H1 (cell line): ENCODE measurements at regions not wholly inside any gene's neighbourhood (a gene's known extent, or its start where the extent isn't known, plus 50 kb on each side); places are given as distances from the start of the nearest gene placed in this dataset.

Source experiments
- CTCF ChIA-PET: fragments of 300-600 bp; sonication (Branson Sonifier 250); formaldehyde crosslinking; loops from one replicate; lab custom pipeline; 2021; ENCODE audit not compliant: partially characterized antibody; lab: Charles Lee
- POLR2A ChIA-PET: fragments of 300-600 bp; sonication (Branson Sonifier 250); formaldehyde crosslinking; loops from one replicate; lab custom pipeline; 2021; ENCODE audit warnings: inconsistent platforms; ENCODE audit not compliant: partially characterized antibody; lab: Charles Lee
- DNase-seq, 2 experiments: peaks; one replicate each; pipeline versions ENCODE4 v3.0.0 to v3.0.0-alpha.2; 2010 to 2022; ENCODE audit warnings: low spot score in 2 of 2, low read depth in 1 of 2, mixed read lengths in 1 of 2
- FAIRE-seq: peaks from 2 replicates; lab custom pipeline; 2011; peaks lifted over from hg19 to GRCh38; lab: Jason Lieb, UNC
- H2AFZ ChIP-seq: 2 replicates; pipeline ENCODE4 v1.8.1; 2012; ENCODE audit warnings: low read length, inconsistent platforms
- H2AK5ac ChIP-seq: 2 replicates; pipeline ENCODE4 v1.6.1; 2013; ENCODE audit warnings: low read depth, low read length
- H2BK120ac ChIP-seq: replicated peaks from 2 replicates; pipeline ENCODE3; 2013; ENCODE audit warnings: low read depth, low read length, inconsistent platforms
- H2BK12ac ChIP-seq: 2 replicates; pipeline ENCODE4 v1.6.1; 2013; ENCODE audit warnings: low read depth, low read length
- H2BK15ac ChIP-seq: 2 replicates; pipeline ENCODE4 v1.6.1; 2013; ENCODE audit warnings: low read length
- H2BK20ac ChIP-seq: 2 replicates; pipeline ENCODE4 v1.6.1; 2013; ENCODE audit warnings: low read length
- H2BK5ac ChIP-seq: 2 replicates; pipeline ENCODE4 v1.6.1; 2013; ENCODE audit warnings: low read depth, low read length
- H3K14ac ChIP-seq: 2 replicates; pipeline ENCODE4 v1.6.1; 2013; ENCODE audit warnings: inconsistent platforms; ENCODE audit not compliant: insufficient read length
- H3K18ac ChIP-seq: 2 replicates; pipeline ENCODE4 v1.6.1; 2013; ENCODE audit warnings: low read length; ENCODE audit errors: extremely low read depth
- H3K23ac ChIP-seq: 2 replicates; pipeline ENCODE4 v1.6.1; 2013; ENCODE audit warnings: inconsistent platforms; ENCODE audit not compliant: insufficient read length
- H3K23me2 ChIP-seq: 2 replicates; pipeline ENCODE4 v1.6.1; 2013; ENCODE audit warnings: low read depth, low read length
- H3K27ac ChIP-seq: 2 replicates; pipeline ENCODE4 v1.6.1; 2011; ENCODE audit warnings: low read depth, low read length, inconsistent platforms
- H3K27me3 ChIP-seq, 4 experiments: replicated peaks in 1 of 4; 1 replicate in 1 of 4; 2 replicates in 3 of 4; pipeline versions ENCODE4 v1.6.1 to v1.8.1; 2011 to 2013; ENCODE audit warnings: low read length in 3 of 4, mild to moderate bottlenecking in 3 of 4, inconsistent platforms in 2 of 4, mixed read lengths in 2 of 4, moderate library complexity in 1 of 4; ENCODE audit not compliant: control insufficient read depth in 3 of 4, insufficient read depth in 3 of 4; ENCODE audit errors: extremely low read depth in 1 of 4
- H3K36me3 ChIP-seq, 4 experiments: 2 replicates each; pipeline versions ENCODE4 v1.6.1 to v1.8.1; 2011 to 2013; ENCODE audit warnings: mild to moderate bottlenecking in 4 of 4, low read length in 3 of 4, moderate library complexity in 2 of 4, control low read depth in 1 of 4, inconsistent platforms in 1 of 4; ENCODE audit not compliant: insufficient read depth in 4 of 4, control insufficient read depth in 2 of 4
- H3K4ac ChIP-seq: replicated peaks from 2 replicates; pipeline ENCODE3; 2013; ENCODE audit warnings: low read length, low read depth, mixed read lengths, inconsistent platforms; ENCODE audit not compliant: insufficient read length
- H3K4me1 ChIP-seq, 4 experiments: replicated peaks in 1 of 4; 1 replicate in 1 of 4; 2 replicates in 3 of 4; pipeline versions ENCODE4 v1.6.1 to v1.8.1; 2011 to 2013; ENCODE audit warnings: low read length in 3 of 4, inconsistent platforms in 2 of 4, mixed read lengths in 1 of 4; ENCODE audit not compliant: insufficient read depth in 4 of 4, control insufficient read depth in 3 of 4
- H3K4me2 ChIP-seq, 2 experiments: 2 replicates each; pipeline versions ENCODE4 v1.6.1 to v1.8.1; 2011 to 2013; ENCODE audit warnings: low read depth in 2 of 2, low read length in 2 of 2, control low read depth in 1 of 2, inconsistent platforms in 1 of 2, mild to moderate bottlenecking in 1 of 2; ENCODE audit not compliant: insufficient read depth in 1 of 2
- H3K4me3 ChIP-seq, 4 experiments: fragments of 200-600, 300-600 bp in 1 of 4; sonication (generic), shearing (Covaris generic), sonication (Bioruptor Twin) in 1 of 4; 2 replicates each; pipeline versions ENCODE4 v1.5.1 to v1.8.1; 2011 to 2016; ENCODE audit warnings: low read length in 4 of 4, low read depth in 3 of 4, control low read depth in 2 of 4, inconsistent platforms in 2 of 4, mild to moderate bottlenecking in 2 of 4, mixed read lengths in 1 of 4, moderate library complexity in 1 of 4; ENCODE audit not compliant: insufficient read depth in 2 of 4; ENCODE audit errors: extremely low read depth in 1 of 4
- H3K56ac ChIP-seq: replicated peaks from 2 replicates; pipeline ENCODE3; 2013; ENCODE audit warnings: low read depth, mild to moderate bottlenecking, mixed read lengths, low read length, inconsistent platforms; ENCODE audit not compliant: insufficient read length
- H3K79me1 ChIP-seq: 2 replicates; pipeline ENCODE4 v1.6.1; 2013; ENCODE audit warnings: low read depth, low read length, control low read depth
- H3K79me2 ChIP-seq, 2 experiments: 2 replicates each; pipeline versions ENCODE4 v1.6.1 to v1.8.1; 2012 to 2013; ENCODE audit warnings: low read length in 2 of 2, mild to moderate bottlenecking in 2 of 2, inconsistent platforms in 1 of 2; ENCODE audit not compliant: insufficient read depth in 2 of 2, control insufficient read depth in 1 of 2
- H3K9ac ChIP-seq, 4 experiments: replicated peaks in 1 of 4; 1 replicate in 1 of 4; 2 replicates in 3 of 4; pipeline versions ENCODE4 v1.6.1 to v1.8.1; 2011 to 2013; ENCODE audit warnings: low read depth in 3 of 4, low read length in 3 of 4, control low read depth in 2 of 4, mild to moderate bottlenecking in 2 of 4, moderate library complexity in 2 of 4, inconsistent platforms in 1 of 4; ENCODE audit errors: extremely low read depth in 1 of 4
- H3K9me3 ChIP-seq, 2 experiments: 2 replicates each; pipeline versions ENCODE4 v1.6.1 to v1.8.1; 2012 to 2013; ENCODE audit warnings: mild to moderate bottlenecking in 2 of 2, moderate library complexity in 2 of 2, control low read depth in 1 of 2, inconsistent platforms in 1 of 2, low read depth in 1 of 2, low read length in 1 of 2, mixed read lengths in 1 of 2; ENCODE audit not compliant: insufficient read depth in 2 of 2
- H4K20me1 ChIP-seq, 2 experiments: replicated peaks in 1 of 2; 2 replicates each; pipeline versions ENCODE3 to v1.8.1; 2011 to 2013; ENCODE audit warnings: inconsistent platforms in 2 of 2, low read length in 2 of 2, mild to moderate bottlenecking in 1 of 2; ENCODE audit not compliant: insufficient read depth in 2 of 2, control insufficient read depth in 1 of 2
- H4K5ac ChIP-seq: 2 replicates; pipeline ENCODE4 v1.6.1; 2013; ENCODE audit warnings: low read length, low read depth, mixed read lengths, inconsistent platforms; ENCODE audit not compliant: insufficient read length
- H4K8ac ChIP-seq: 2 replicates; pipeline ENCODE4 v1.8.0; 2013; ENCODE audit warnings: mild to moderate bottlenecking, moderate library complexity, low read length, inconsistent platforms; ENCODE audit not compliant: insufficient read depth; ENCODE audit errors: extremely low read depth
- H4K91ac ChIP-seq: replicated peaks from 2 replicates; pipeline ENCODE3; 2013; ENCODE audit warnings: low read length, mixed read lengths, inconsistent platforms; ENCODE audit not compliant: insufficient read length
- CREB1 ChIP-seq: IDR thresholded peaks from 2 replicates; pipeline ENCODE4 v1.6.1; 2012; ENCODE audit warnings: inconsistent platforms
- FOSL1 ChIP-seq: IDR thresholded peaks from 2 replicates; pipeline ENCODE4 v1.6.1; 2011; ENCODE audit warnings: mild to moderate bottlenecking, low read depth, low read length, moderate library complexity; ENCODE audit not compliant: insufficient read depth
- JUND ChIP-seq: IDR thresholded peaks from 2 replicates; pipeline ENCODE4 v1.6.1; 2011; ENCODE audit warnings: mild to moderate bottlenecking, improper control_type of control experiment, low read length
- KDM4A ChIP-seq: IDR thresholded peaks from one replicate; pipeline ENCODE4 v1.7.1; 2012; ENCODE audit warnings: low read depth, mild to moderate bottlenecking, moderate library complexity, low read length, inconsistent platforms; ENCODE audit not compliant: severe bottlenecking
- MAX ChIP-seq: IDR thresholded peaks from 2 replicates; pipeline ENCODE4 v1.6.1; 2012; ENCODE audit warnings: inconsistent platforms
- NANOG ChIP-seq: IDR thresholded peaks from 2 replicates; pipeline ENCODE4 v1.6.1; 2011; ENCODE audit warnings: low read length, low read depth, mild to moderate bottlenecking, inconsistent platforms; ENCODE audit not compliant: insufficient read depth, poor library complexity, severe bottlenecking
- RAD21 ChIP-seq, 2 experiments: IDR thresholded peaks in 1 of 2; conservative IDR thresholded peaks in 1 of 2; 2 replicates each; pipeline ENCODE4 v1.6.1; 2011; ENCODE audit warnings: low read depth in 2 of 2, low read length in 2 of 2, improper control_type of control experiment in 1 of 2, inconsistent platforms in 1 of 2, mild to moderate bottlenecking in 1 of 2, moderate library complexity in 1 of 2
- RFX5 ChIP-seq: IDR thresholded peaks from 2 replicates; pipeline ENCODE4 v1.6.1; 2011; ENCODE audit warnings: low read depth, low read length, improper control_type of control experiment, borderline replicate concordance
- SP4 ChIP-seq: IDR thresholded peaks from 2 replicates; pipeline ENCODE4 v1.6.1; 2012; ENCODE audit warnings: low read length, inconsistent platforms
- TAF1 ChIP-seq: IDR thresholded peaks from 2 replicates; pipeline ENCODE4 v1.6.1; 2011; ENCODE audit warnings: mild to moderate bottlenecking, low read depth, low read length
- TEAD4 ChIP-seq: IDR thresholded peaks from 2 replicates; pipeline ENCODE4 v1.6.1; 2012; ENCODE audit warnings: low read depth, low read length, inconsistent platforms, mixed read lengths
- WGBS, 2 experiments: shearing (Covaris generic) in 1 of 2; methylation state at CpG; one replicate each; pipeline versions ENCODE4 v1.1.6 to v1.1.7; 2013 to 2015; ENCODE audit warnings: low lambda C conversion rate in 2 of 2, mixed read lengths in 2 of 2, inconsistent platforms in 1 of 2, low coverage in 1 of 2, missing lambda C conversion rate in 1 of 2; ENCODE audit not compliant: insufficient replicate concordance in 2 of 2, insufficient coverage in 1 of 2, insufficient read length in 1 of 2; ENCODE audit errors: extremely low coverage in 1 of 2, missing lambda C conversion rate in 1 of 2; 5-methylcytosine and 5-hydroxymethylcytosine counted together

GRCh38 chr3:99543796-99544195 lies 94.6 kb upstream of the COL8A1 start:
- ChIA-PET POLR2A (no interaction called here), CTCF (interaction anchor here (1.8 kb wide), 1 partner anchor 9 kb away, joined by 5 read pairs; no protein-coding TSS in a partner anchor)
- H2AFZ ChIP-seq: no peak overlapping the region
- no peak overlapping the region for H3K14ac ChIP-seq
- H3K36me3 ChIP-seq: no peaks in the 10 kb centered on the region
- H4K91ac ChIP-seq: no peak overlapping the region
- DNase-seq (no peak), FAIRE-seq (no peak)
- no peak overlapping the region for H2BK20ac ChIP-seq
- no peaks in the 10 kb centered on the region for H3K27me3 ChIP-seq
- no peak overlapping the region for H2BK120ac ChIP-seq
- no peak overlapping the region for H4K8ac ChIP-seq
- H3K4me2 ChIP-seq: no peak overlapping the region
- no peak overlapping the region for H3K4me3 ChIP-seq
- no peak overlapping the region for H3K23ac ChIP-seq
- 0% methylated on average over 1 of the region's 1 CpG; no CpG with 5 or more reads in 1 of the 2 experiments for WGBS, 2 experiments
- H3K79me1 ChIP-seq: no peaks in the 10 kb centered on the region
- H2BK5ac ChIP-seq: no peak overlapping the region
- H3K18ac ChIP-seq: no peak overlapping the region
- no peak overlapping the region for H4K5ac ChIP-seq
- H2BK15ac ChIP-seq: no peak overlapping the region
- H3K9ac ChIP-seq: no peak overlapping the region
- H2AK5ac ChIP-seq: no peak overlapping the region
- no peaks in the 10 kb centered on the region for H3K79me2 ChIP-seq
- no peak overlapping the region for H3K27ac ChIP-seq
- no peaks in the 10 kb centered on the region for H3K23me2 ChIP-seq
- no peak overlapping the region for H3K4ac ChIP-seq
- H3K4me1 ChIP-seq: no peaks in the 10 kb centered on the region
- H2BK12ac ChIP-seq: no peak overlapping the region
- 0 out of 4 replicates have a peak, but pooled peaks cover 0 to 1% of the 10 kb centered on the region in 2 experiments for H3K9me3 ChIP-seq
- H4K20me1 ChIP-seq: no peaks in the 10 kb centered on the region
- no peak overlapping the region for H3K56ac ChIP-seq
- TF ChIP-seq FOSL1: no peak
- no peak for TF ChIP-seq JUND
- no peak for TF ChIP-seq NANOG
- no peak for TF ChIP-seq MAX
- TF ChIP-seq TEAD4: no peak
- TF ChIP-seq TAF1: no peak
- no peak for TF ChIP-seq CREB1
- no peak for TF ChIP-seq RFX5
- TF ChIP-seq SP4: no peak
- no peak for TF ChIP-seq KDM4A
- TF ChIP-seq RAD21 (IDR thresholded peaks at IDR 0.05 in 1 of 2, conservative IDR thresholded peaks at IDR 0.05 in 1 of 2; ENCODE audit: low read depth in 2 of 2, low read length in 2 of 2): no peak
